Chondrocyte (in vitro differentiated cells): ENCODE measurements at regions not wholly inside any gene's neighbourhood (a gene's known extent, or its start where the extent isn't known, plus 50 kb on each side); places are given as distances from the start of the nearest gene placed in this dataset.

Experiments used
- DNase-seq: peaks from one replicate; pipeline ENCODE4 v3.0.0; 2021; ENCODE audit warnings: mixed read lengths, low spot score
- H3K27ac Mint-ChIP-seq: one replicate; pipeline ENCODE4 v1.8.0; 2021; ENCODE audit warnings: mild to moderate bottlenecking, moderate library complexity, mixed read lengths; ENCODE audit not compliant: unreplicated experiment
- H3K27me3 Mint-ChIP-seq: 2 replicates; pipeline ENCODE4 v1.8.0; 2021; ENCODE audit warnings: low read depth, mixed read lengths
- H3K36me3 Mint-ChIP-seq: 2 replicates; pipeline ENCODE4 v1.8.0; 2021; ENCODE audit warnings: low read depth, mixed read lengths
- H3K4me1 Mint-ChIP-seq: 2 replicates; pipeline ENCODE4 v1.8.0; 2021; ENCODE audit warnings: low read depth, mild to moderate bottlenecking, mixed read lengths
- H3K4me3 Mint-ChIP-seq: one replicate; pipeline ENCODE4 v1.8.0; 2021; ENCODE audit warnings: mild to moderate bottlenecking, moderate library complexity, mixed read lengths; ENCODE audit not compliant: unreplicated experiment
- H3K9me3 Mint-ChIP-seq: 2 replicates; pipeline ENCODE4 v1.8.0; 2021; ENCODE audit warnings: low read depth, mixed read lengths
- CTCF ChIP-seq: fragments of 200-600 bp; sonication (generic); IDR thresholded peaks from 2 replicates; pipeline ENCODE4 v1.5.0; 2021; ENCODE audit warnings: antibody characterized with exemption, mild to moderate bottlenecking, moderate library complexity

- peaks cover 4% of the 10 kb centered on the region for H3K9me3 Mint-ChIP-seq
- H3K27me3 Mint-ChIP-seq: peaks cover 4% of the 10 kb centered on the region
Observed at GRCh38 chr6:159359581-159360297, 190.5 kb downstream of the FNDC1 start.

GRCh38 chr6:159358562-159358961 lies 189.4 kb downstream of the FNDC1 start:
- Mint-ChIP-seq H3K36me3 (no peaks in the 10 kb centered on the region), H3K27ac (no peak overlapping the region), H3K9me3 (peaks cover 4% of the 10 kb centered on the region), H3K4me1 (no peaks in the 10 kb centered on the region), H3K27me3 (peaks cover 6% of the 10 kb centered on the region), H3K4me3 (no peak overlapping the region)
- no peak for TF ChIP-seq CTCF
- no peak for DNase-seq

More at GRCh38 chr6:159359581-159360297, 190.5 kb downstream of the FNDC1 start:
- no peak for TF ChIP-seq CTCF
- H3K27ac Mint-ChIP-seq: no peak overlapping the region
- no peaks in the 10 kb centered on the region for H3K4me1 Mint-ChIP-seq
- no peak for DNase-seq
- no peak overlapping the region for H3K4me3 Mint-ChIP-seq
- H3K36me3 Mint-ChIP-seq: no peaks in the 10 kb centered on the region

- Mint-ChIP-seq H3K4me1 (no peaks in the 10 kb centered on the region), H3K4me3 (no peak overlapping the region), H3K27me3 (peaks cover 6% of the 10 kb centered on the region), H3K27ac (no peak overlapping the region), H3K36me3 (no peaks in the 10 kb centered on the region), H3K9me3 (peaks cover 4% of the 10 kb centered on the region)
- DNase-seq: no peak
- TF ChIP-seq CTCF: no peak
Observed at GRCh38 chr6:159357211-159357915, 188.2 kb downstream of the FNDC1 start.

- H3K27me3 Mint-ChIP-seq: peaks cover 8% of the 10 kb centered on the region
Observed at GRCh38 chr6:159353193-159353592, 184.0 kb downstream of the FNDC1 start.

GRCh38 chr6:159351707-159352106 lies 182.5 kb downstream of the FNDC1 start:
- no peak for DNase-seq
- Mint-ChIP-seq H3K4me3 (no peak overlapping the region), H3K4me1 (no peaks in the 10 kb centered on the region), H3K36me3 (no peaks in the 10 kb centered on the region), H3K27ac (no peak overlapping the region), H3K9me3 (no peaks in the 10 kb centered on the region), H3K27me3 (peaks cover 6% of the 10 kb centered on the region)
- no peak for TF ChIP-seq CTCF

More at GRCh38 chr6:159353193-159353592, 184.0 kb downstream of the FNDC1 start:
- no peak for DNase-seq
- Mint-ChIP-seq H3K4me3 (no peak overlapping the region), H3K4me1 (no peaks in the 10 kb centered on the region), H3K36me3 (no peaks in the 10 kb centered on the region), H3K9me3 (no peaks in the 10 kb centered on the region), H3K27ac (no peak overlapping the region)
- no peak for TF ChIP-seq CTCF
